GM10266 (cell line): ENCODE measurements at regions not wholly inside any gene's neighbourhood (a gene's known extent, or its start where the extent isn't known, plus 50 kb on each side); places are given as distances from the start of the nearest gene placed in this dataset.

Experiments
- DNase-seq: peaks from one replicate; pipeline ENCODE4 v3.0.0; 2012; ENCODE audit errors: extremely low spot score
- CTCF ChIP-seq: IDR thresholded peaks from 2 replicates; pipeline ENCODE4 v1.5.1; 2012; ENCODE audit warnings: mild to moderate bottlenecking, low read depth; ENCODE audit not compliant: control insufficient read depth, insufficient read depth; ENCODE audit errors: missing control alignments

DNA sequence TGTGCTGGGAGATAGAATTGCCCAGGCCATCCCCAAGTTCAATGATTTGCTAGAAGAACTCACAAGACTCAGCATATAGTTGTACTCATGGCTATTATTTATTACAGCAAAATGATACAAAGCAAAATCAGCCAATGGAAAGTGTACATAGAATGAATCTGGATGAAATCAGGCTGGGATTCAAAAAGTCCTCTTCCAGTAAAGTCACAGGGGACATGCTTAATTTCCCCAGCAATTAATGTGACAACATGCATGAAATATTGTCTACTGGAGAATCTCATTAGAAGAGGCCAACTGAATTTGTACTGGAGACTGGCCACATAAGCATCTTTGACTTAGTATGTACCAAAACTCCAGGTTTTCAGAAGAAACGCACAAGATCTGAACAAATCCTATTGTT is 1043.1 kb downstream of the NAALADL2 start:
- no peak for DNase-seq
- TF ChIP-seq CTCF = no peak

DNA sequence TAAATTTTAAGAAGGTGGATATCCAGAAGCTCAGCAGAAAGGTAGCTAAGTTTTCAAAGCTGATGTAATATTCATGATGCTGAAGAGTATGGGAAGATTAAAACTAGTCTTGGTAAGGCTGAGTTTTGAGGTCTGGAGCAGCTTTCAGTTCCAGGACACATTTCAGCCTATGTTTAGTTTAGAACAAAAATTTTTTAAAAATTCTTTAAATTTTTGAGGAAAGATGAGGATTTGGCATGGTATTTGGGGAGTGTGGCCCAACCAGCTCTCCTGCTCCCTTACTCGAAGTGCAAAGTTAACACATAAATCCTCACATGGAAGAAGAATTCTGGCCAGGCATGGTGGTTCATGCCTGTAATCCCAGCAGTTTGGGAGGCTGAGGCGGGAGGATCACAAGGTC is 1039.1 kb downstream of the NAALADL2 start:
- no peak for DNase-seq
- TF ChIP-seq CTCF = no peak

GRCh38 chr3:175896655-175897054 is 1037.5 kb downstream of the NAALADL2 start:
- DNase-seq = no peak
- no peak for TF ChIP-seq CTCF

GRCh38 chr3:175895731-175896130 is 1036.6 kb downstream of the NAALADL2 start:
- no peak for DNase-seq
- no peak for TF ChIP-seq CTCF

DNA sequence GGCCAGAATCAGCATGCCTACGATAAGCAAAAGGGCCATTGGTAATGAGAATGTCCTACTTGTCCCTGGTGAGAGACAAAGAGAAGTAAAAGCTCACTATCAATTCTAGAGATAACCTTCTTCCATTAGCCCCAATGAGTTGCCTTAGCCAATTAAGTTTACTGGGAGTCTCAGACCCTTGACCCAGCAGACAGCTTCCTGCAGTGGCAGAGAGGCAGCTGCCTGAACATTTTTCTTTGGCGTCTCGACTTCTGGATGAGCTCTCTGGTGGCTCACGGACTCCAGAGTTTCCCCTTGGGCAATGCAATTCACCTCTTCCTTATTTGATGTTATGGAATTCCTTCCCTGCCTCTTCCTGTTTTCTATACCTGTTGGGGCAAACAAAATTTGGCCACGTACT is 1034.4 kb downstream of the NAALADL2 start:
- DNase-seq = no peak
- TF ChIP-seq CTCF = no peak

GRCh38 chr3:175890066-175890465 is 1030.9 kb downstream of the NAALADL2 start:
- no peak for TF ChIP-seq CTCF
- no peak for DNase-seq

DNA sequence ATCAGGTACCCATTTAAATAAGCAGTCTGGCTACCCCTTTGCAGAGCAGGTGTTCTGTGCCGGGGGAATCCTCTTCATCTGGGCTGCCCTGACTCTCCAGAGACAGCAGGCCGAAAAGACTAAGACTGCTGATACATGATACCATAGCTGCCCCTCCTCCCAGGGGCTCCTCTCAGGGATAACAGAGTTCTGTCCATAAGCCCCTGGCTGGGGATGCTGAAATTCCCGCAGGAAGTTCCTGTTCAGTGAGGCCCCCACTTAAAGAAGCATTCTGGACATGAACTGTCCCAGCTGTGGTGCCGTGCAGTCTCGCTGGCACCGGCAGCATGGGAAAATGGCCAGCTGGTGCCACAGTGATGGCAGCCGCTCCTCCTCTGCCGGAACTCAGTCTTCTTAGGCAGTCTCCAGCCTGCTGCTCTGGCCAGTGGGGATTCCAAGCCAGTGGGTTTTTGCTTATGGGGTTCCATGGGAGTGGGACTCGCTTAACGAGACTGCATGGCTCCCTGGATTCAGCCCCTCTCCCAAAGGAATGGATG is 1026.2 kb downstream of the NAALADL2 start:
- TF ChIP-seq CTCF = no peak
- no peak for DNase-seq
